MCF 10A (cell line): ENCODE measurements at regions not wholly inside any gene's neighbourhood (a gene's known extent, or its start where the extent isn't known, plus 50 kb on each side); places are given as distances from the start of the nearest gene placed in this dataset.

Experiments used
- BruUV-seq: library from RNA; stranded (reverse); fragments of 400-500 nt; replicated peaks from 2 replicates; lab custom pipeline; 2021; lab: Mats Ljungman, UMichigan
- CTCF ChIA-PET: fragments of 300-600 bp; sonication (Branson Sonifier 250); formaldehyde crosslinking; extraction: SDS; loops from one replicate; lab custom pipeline; 2021; ENCODE audit warnings: antibody characterized with exemption, inconsistent platforms; lab: Yijun Ruan, JAX
- POLR2A ChIA-PET: fragments of 300-600, 350-650 bp; sonication (Branson Sonifier 250); formaldehyde crosslinking; extraction: SDS; loops from one replicate; lab custom pipeline; 2020; ENCODE audit warnings: antibody characterized with exemption, inconsistent platforms; lab: Yijun Ruan, JAX
- DNase-seq: peaks from one replicate; pipeline ENCODE4 v3.0.0-alpha.2; 2018; ENCODE audit not compliant: unreplicated experiment
- H3K27ac Mint-ChIP-seq: one replicate; pipeline ENCODE4 v1.8.0; 2022; ENCODE audit warnings: mild to moderate bottlenecking, low read depth, mixed read lengths; ENCODE audit not compliant: unreplicated experiment
- H3K27me3 Mint-ChIP-seq: one replicate; pipeline ENCODE4 v1.8.0; 2022; ENCODE audit warnings: mixed read lengths; ENCODE audit not compliant: insufficient read depth, unreplicated experiment
- H3K36me3 Mint-ChIP-seq: one replicate; pipeline ENCODE4 v1.8.0; 2022; ENCODE audit warnings: mild to moderate bottlenecking, moderate library complexity, mixed read lengths; ENCODE audit not compliant: insufficient read depth, unreplicated experiment
- H3K4me1 Mint-ChIP-seq: one replicate; pipeline ENCODE4 v1.8.0; 2022; ENCODE audit warnings: mixed read lengths; ENCODE audit not compliant: insufficient read depth, unreplicated experiment
- H3K4me3 Mint-ChIP-seq: one replicate; pipeline ENCODE4 v1.8.0; 2022; ENCODE audit warnings: mild to moderate bottlenecking, moderate library complexity, mixed read lengths; ENCODE audit not compliant: unreplicated experiment
- H3K9me3 Mint-ChIP-seq: one replicate; pipeline ENCODE4 v1.8.0; 2022; ENCODE audit warnings: mixed read lengths; ENCODE audit not compliant: unreplicated experiment
- CTCF ChIP-seq: fragments of 200-600 bp; IDR thresholded peaks from one replicate; pipeline ENCODE4 v1.8.0; 2022; ENCODE audit warnings: antibody characterized with exemption, mild to moderate bottlenecking; ENCODE audit not compliant: unreplicated experiment
- intact Hi-C: fragments of 100-400 bp; cut with micrococcal nuclease; formaldehyde crosslinking; loops from 2 replicates; pipeline ENCODE4 v1.14.1; 2022

GRCh38 chr11:8809241-8809938, 101.6 kb upstream of the AKIP1 start:
- CTCF ChIA-PET: interaction anchor here (0.6 to 3.3 kb wide), 13 partner anchors 22 to 1349 kb away, joined by 3 to 16 read pairs (median 4); no protein-coding TSS in a partner anchor

DNA sequence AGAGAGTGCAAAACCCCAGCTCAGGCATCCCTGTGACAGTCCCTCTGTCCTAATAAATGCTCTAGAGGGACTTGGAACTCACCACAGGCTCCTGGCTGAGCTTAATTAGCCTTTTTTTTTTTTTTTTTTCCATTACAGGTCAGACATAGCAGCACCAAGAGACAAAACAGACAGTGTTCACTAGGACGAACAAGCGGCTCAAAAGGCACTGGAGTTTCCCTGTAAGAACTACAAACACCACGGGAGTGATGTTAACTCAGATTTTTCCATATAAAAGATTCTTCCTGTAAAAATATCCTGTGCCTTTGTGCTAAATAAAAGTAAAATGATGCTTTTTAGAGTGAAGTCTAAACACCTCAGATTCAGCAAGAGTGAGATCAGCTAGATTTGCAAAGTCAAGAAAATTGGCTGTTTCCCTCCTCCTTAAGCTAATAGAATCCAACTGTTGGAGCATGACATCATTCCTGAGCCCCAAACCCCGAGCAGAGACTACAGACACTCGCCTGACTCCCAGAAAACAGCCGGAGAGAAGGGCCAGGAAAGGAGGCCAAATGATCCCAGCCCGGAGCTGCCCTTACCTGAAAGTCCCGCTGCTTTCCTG, 101.0 kb upstream of the AKIP1 start:
- ChIA-PET POLR2A (interaction anchor here (0.6 to 5.8 kb wide), 36 partner anchors 8 to 186 kb away, joined by 3 to 66 read pairs (median 4); partner anchors contain the start of genes AKIP1, RPL27A, TMEM9B and TRIM66), CTCF (interaction anchor here (0.6 to 3.1 kb wide), 22 partner anchors 8 to 1349 kb away, joined by 3 to 16 read pairs (median 3); no protein-coding TSS in a partner anchor)
- H3K27me3 Mint-ChIP-seq: no peaks in the 10 kb centered on the region
- TSS peak; percentile 83 for BruUV-seq
- no peak for TF ChIP-seq CTCF
- H3K9me3 Mint-ChIP-seq: no peaks in the 10 kb centered on the region
- DNase-seq: peak; percentile 16
- peaks cover 37% of the 10 kb centered on the region for H3K4me1 Mint-ChIP-seq
- H3K27ac Mint-ChIP-seq: peak overlapping the region; percentile 83
- peak overlapping the region; percentile 80 for H3K4me3 Mint-ChIP-seq
- intact Hi-C loops: loop anchor here (1.0 to 2.0 kb wide), 2 partner anchors 101 to 206 kb away; partner anchors contain the start of gene AKIP1
- peaks cover 4% of the 10 kb centered on the region for H3K36me3 Mint-ChIP-seq

More at GRCh38 chr11:8809241-8809938, 101.6 kb upstream of the AKIP1 start:
- intact Hi-C loops: no loop called here
- DNase-seq: no peak
- peaks cover 5% of the 10 kb centered on the region for H3K36me3 Mint-ChIP-seq
- TF ChIP-seq CTCF: no peak
- peak overlapping the region; percentile 80 for H3K4me3 Mint-ChIP-seq
- no TSS peak for BruUV-seq
- POLR2A ChIA-PET: interaction anchor here (0.6 to 5.8 kb wide), 23 partner anchors 10 to 187 kb away, joined by 3 to 66 read pairs (median 6); partner anchors contain the start of genes AKIP1, RPL27A, TMEM9B and TRIM66
- H3K27me3 Mint-ChIP-seq: no peaks in the 10 kb centered on the region
- no peaks in the 10 kb centered on the region for H3K9me3 Mint-ChIP-seq
- H3K27ac Mint-ChIP-seq: peak overlapping the region; percentile 83
- peaks cover 37% of the 10 kb centered on the region for H3K4me1 Mint-ChIP-seq

GRCh38 chr11:8810540-8811301, 100.3 kb upstream of the AKIP1 start:
- peak; percentile 80 for DNase-seq
- H3K27me3 Mint-ChIP-seq: no peaks in the 10 kb centered on the region
- no peaks in the 10 kb centered on the region for H3K9me3 Mint-ChIP-seq
- intact Hi-C loops: loop anchor here (1.0 to 2.0 kb wide), 2 partner anchors 100 to 206 kb away; partner anchors contain the start of gene AKIP1
- CTCF ChIA-PET: interaction anchor here (0.5 to 3.1 kb wide), 25 partner anchors 9 to 1457 kb away, joined by 3 to 16 read pairs (median 3); no protein-coding TSS in a partner anchor
- POLR2A ChIA-PET: interaction anchor here (0.6 to 5.8 kb wide), 36 partner anchors 9 to 789 kb away, joined by 3 to 66 read pairs (median 5); partner anchors contain the start of genes AKIP1, RPL27A, TMEM9B and TRIM66
- no peak for TF ChIP-seq CTCF
- BruUV-seq: no TSS peak
- peaks cover 37% of the 10 kb centered on the region for H3K4me1 Mint-ChIP-seq
- peaks cover 4% of the 10 kb centered on the region for H3K36me3 Mint-ChIP-seq
- H3K27ac Mint-ChIP-seq: peak overlapping the region; percentile 83
- peak overlapping the region; percentile 80 for H3K4me3 Mint-ChIP-seq
